Ovary (tissue), 7 donors: ENCODE measurements at regions not wholly inside any gene's neighbourhood (a gene's known extent, or its start where the extent isn't known, plus 50 kb on each side); places are given as distances from the start of the nearest gene placed in this dataset.

Experiments used
- DNase-seq, 5 donors: peaks; one replicate each; pipeline ENCODE4 v3.0.0-alpha.2; 2019 to 2020
- H3K27ac ChIP-seq, 2 donors: fragments of 200-600 bp; one replicate each; pipeline versions ENCODE4 v1.5.1 to v1.8.0; 2019 to 2022
- H3K27me3 ChIP-seq: fragments of 200-600 bp; one replicate; pipeline ENCODE4 v1.8.0; 2022
- H3K36me3 ChIP-seq: fragments of 200-600 bp; sonication (generic); one replicate; pipeline ENCODE4 v1.5.1; 2019
- H3K4me1 ChIP-seq: one replicate; pipeline ENCODE4 v1.8.1; 2013; ENCODE audit warnings: mild to moderate bottlenecking, moderate library complexity; ENCODE audit not compliant: insufficient read depth
- H3K4me3 ChIP-seq: fragments of 200-600 bp; sonication (generic); one replicate; pipeline ENCODE4 v1.5.1; 2017
- H3K9me3 ChIP-seq, 2 donors: fragments of 200-600 bp in 1 of 2; sonication (generic) in 1 of 2; one replicate each; pipeline versions ENCODE4 v1.5.1 to v1.8.1; 2013 to 2019; ENCODE audit warnings: mild to moderate bottlenecking in 1 of 2, moderate library complexity in 1 of 2
- EP300 ChIP-seq: sonication (generic); formaldehyde crosslinking; IDR thresholded peaks from one replicate; pipeline ENCODE4 v1.6.1; 2017; ENCODE audit warnings: antibody characterized with exemption
- POLR2A ChIP-seq: fragments of 450-650 bp; IDR thresholded peaks from one replicate; pipeline ENCODE4 v1.6.1; 2017; ENCODE audit warnings: antibody characterized with exemption, mild to moderate bottlenecking, moderate library complexity
- WGBS, 3 donors: extraction: QIAGEN DNeasy Blood & Tissue Kit in 1 of 3; methylation state at CpG; one replicate each; pipeline versions ENCODE4 v1.1.5 to v1.1.7; 2013 to 2017; 5-methylcytosine and 5-hydroxymethylcytosine counted together
- intact Hi-C, 4 donors: fragments of 100-400 bp; cut with DNase I; formaldehyde crosslinking; loops; one replicate each; pipeline versions ENCODE4 v1.11.0 to v1.15.1; 2022 to 2023
- TF ChIP-seq, protein P1 (sequence below), 3 donors: fragments of 450-650 bp in 2 of 3; fragments of 200-600 bp in 1 of 3; IDR thresholded peaks; one replicate each; pipeline versions ENCODE4 v1.5.1 to v1.8.0; 2016 to 2022; ENCODE audit warnings: antibody characterized with exemption in 3 of 3, mild to moderate bottlenecking in 1 of 3
- donor health status: DM: no; HTN: no; CAD: no; lungs with moderate emphysema.
- donor health status: DM: no; HTN: no; CAD: no.
- donor health status: Bipolar disorder and iron deficiency.
- donor health status: DM: no; HTN: no; CAD: no.
- donor health status: DM: yes; HTN: yes; CAD: no.

DNA sequence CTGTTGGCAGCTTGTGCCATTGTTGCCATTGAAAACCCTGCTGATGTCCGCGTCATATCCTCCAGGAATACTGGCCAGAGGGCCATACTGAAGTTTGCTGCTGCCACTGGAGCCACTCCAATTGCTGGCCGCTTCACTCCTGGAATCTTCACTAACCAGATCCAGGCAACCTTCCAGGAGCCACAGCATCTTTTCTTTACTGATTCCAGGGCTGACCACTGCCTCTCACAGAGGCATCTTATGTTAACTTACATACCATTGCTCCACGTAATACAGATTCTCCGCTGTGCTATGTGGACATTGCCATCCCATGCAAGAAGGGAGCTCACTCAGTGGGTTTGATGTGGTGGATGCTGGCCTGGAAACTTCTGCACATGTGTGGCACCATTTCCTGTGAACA is 221.8 kb upstream of the FAM83B start:
- Histone ChIP-seq H3K27me3 (no peaks in the 10 kb centered on the region), H3K4me1 (no peaks in the 10 kb centered on the region), H3K4me3 (no peak overlapping the region), H3K36me3 (no peaks in the 10 kb centered on the region), H3K27ac (no peak overlapping the region), H3K9me3 (no peaks in the 10 kb centered on the region)
- DNase-seq: no peak
- TF ChIP-seq POLR2A (no peak), EP300 (no peak)
- TF ChIP-seq, protein P1, sequence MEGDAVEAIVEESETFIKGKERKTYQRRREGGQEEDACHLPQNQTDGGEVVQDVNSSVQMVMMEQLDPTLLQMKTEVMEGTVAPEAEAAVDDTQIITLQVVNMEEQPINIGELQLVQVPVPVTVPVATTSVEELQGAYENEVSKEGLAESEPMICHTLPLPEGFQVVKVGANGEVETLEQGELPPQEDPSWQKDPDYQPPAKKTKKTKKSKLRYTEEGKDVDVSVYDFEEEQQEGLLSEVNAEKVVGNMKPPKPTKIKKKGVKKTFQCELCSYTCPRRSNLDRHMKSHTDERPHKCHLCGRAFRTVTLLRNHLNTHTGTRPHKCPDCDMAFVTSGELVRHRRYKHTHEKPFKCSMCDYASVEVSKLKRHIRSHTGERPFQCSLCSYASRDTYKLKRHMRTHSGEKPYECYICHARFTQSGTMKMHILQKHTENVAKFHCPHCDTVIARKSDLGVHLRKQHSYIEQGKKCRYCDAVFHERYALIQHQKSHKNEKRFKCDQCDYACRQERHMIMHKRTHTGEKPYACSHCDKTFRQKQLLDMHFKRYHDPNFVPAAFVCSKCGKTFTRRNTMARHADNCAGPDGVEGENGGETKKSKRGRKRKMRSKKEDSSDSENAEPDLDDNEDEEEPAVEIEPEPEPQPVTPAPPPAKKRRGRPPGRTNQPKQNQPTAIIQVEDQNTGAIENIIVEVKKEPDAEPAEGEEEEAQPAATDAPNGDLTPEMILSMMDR (IDR thresholded peaks at IDR 0.05): no peak
- intact Hi-C loops: no loop called here
- 79 to 88% (median 83%) methylated on average over 5 of the region's 5 CpGs for WGBS, 3 donors

DNA sequence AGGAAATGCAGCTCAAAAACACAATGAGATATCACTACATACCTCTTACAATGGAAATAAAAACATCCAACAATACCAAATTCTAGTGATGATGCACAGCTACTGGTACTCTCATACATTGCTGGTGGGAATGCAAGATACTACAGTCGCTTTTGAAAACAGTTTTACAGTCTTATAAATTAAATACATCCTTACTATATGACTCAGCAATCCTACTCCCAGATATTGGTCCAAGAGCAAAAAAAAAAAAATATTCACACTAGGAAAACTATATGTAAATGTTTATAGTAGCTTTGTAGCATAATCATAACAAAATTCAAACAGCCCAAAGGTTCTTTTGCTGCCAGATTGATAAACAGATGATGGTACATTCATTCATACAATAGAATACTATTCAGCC is 217.4 kb upstream of the FAM83B start:
- Histone ChIP-seq H3K4me3 (no peak overlapping the region), H3K4me1 (no peaks in the 10 kb centered on the region), H3K27me3 (no peaks in the 10 kb centered on the region), H3K9me3 (no peaks in the 10 kb centered on the region), H3K27ac (no peak overlapping the region), H3K36me3 (no peaks in the 10 kb centered on the region)
- intact Hi-C loops: no loop called here
- 68 to 80% (median 72%) methylated on average over 1 of the region's 1 CpG for WGBS, 3 donors
- TF ChIP-seq, protein P1 (IDR thresholded peaks at IDR 0.05): no peak
- TF ChIP-seq EP300: no peak
- no peak for DNase-seq

DNA sequence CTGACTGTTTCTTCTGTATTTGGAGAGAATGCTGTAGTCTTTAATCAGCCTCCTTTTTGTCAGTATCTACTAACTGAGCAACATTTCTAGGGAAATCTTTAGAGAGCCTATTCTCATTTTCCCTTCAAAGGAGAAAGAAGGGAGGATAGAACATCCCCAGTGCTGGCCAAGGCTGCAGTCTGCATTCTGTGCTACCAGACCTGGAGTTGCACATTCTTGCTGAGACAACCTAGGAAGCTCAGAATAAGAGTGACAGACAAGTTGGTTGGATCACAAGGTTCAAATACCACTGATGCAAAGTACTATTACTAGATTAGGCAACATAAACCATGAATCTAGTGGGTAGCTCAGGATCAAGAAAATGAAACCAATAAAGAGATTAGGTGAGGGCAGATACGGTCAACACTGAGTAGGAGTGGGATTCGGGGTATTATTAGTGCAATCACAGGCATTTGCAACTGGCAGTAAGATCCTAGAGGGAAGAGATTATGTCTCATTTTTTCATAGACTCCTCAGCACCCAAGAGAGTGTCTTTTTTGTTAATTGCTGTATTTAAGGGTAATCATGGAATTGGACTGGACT is 213.5 kb upstream of the FAM83B start:
- no peak for DNase-seq
- H3K9me3 ChIP-seq: no peaks in the 10 kb centered on the region
- WGBS, 3 donors: 67 to 72% (median 69%) methylated on average over 2 of the region's 2 CpGs
- intact Hi-C loops: no loop called here
- H3K4me3 ChIP-seq: no peak overlapping the region
- H3K36me3 ChIP-seq: no peaks in the 10 kb centered on the region
- TF ChIP-seq, protein P1 (IDR thresholded peaks at IDR 0.05): no peak
- TF ChIP-seq POLR2A: no peak
- no peak for TF ChIP-seq EP300
- H3K27ac ChIP-seq: no peak overlapping the region
- no peaks in the 10 kb centered on the region for H3K4me1 ChIP-seq
- no peaks in the 10 kb centered on the region for H3K27me3 ChIP-seq

DNA sequence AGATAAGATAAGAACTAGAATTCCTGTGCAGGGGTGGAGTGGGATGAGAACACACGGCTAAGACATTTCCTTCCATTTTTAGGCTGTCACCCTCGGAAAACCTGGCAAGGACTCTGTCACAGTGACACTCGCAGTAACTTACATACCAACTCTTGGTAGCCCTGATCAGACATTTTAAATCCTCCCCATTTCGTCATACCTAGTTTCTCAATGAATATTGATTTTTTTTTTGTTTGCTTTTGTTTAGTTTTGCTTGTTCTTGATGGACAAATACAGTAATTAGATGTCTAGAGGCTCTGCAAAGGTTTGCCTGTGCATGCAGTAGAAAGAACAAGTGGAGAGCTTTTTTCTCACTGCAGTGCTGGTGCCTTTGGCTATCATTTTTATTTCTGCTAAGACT is 213.0 kb upstream of the FAM83B start:
- 62 to 68% (median 68%) methylated on average over 4 of the region's 4 CpGs for WGBS, 3 donors
- TF ChIP-seq EP300: no peak
- TF ChIP-seq, protein P1 (IDR thresholded peaks at IDR 0.05): no peak
- no peak for TF ChIP-seq POLR2A
- Histone ChIP-seq H3K4me3 (no peak overlapping the region), H3K9me3 (no peaks in the 10 kb centered on the region), H3K36me3 (no peaks in the 10 kb centered on the region), H3K27ac (no peak overlapping the region), H3K4me1 (no peaks in the 10 kb centered on the region), H3K27me3 (no peaks in the 10 kb centered on the region)
- no peak for DNase-seq
- intact Hi-C loops: no loop called here
